NCI-H2196 treated with DMSO at 0.1 percent for 48 hours (cell line): ENCODE measurements at regions not wholly inside any gene's neighbourhood (a gene's known extent, or its start where the extent isn't known, plus 50 kb on each side); places are given as distances from the start of the nearest gene placed in this dataset.

Experiments
- DNase-seq: peaks from one replicate; lab custom pipeline; 2025; ENCODE audit not compliant: unreplicated experiment; lab: John Stamatoyannopoulos, UW

- no peak for DNase-seq
These were observed 230.8 kb upstream of the CST7 start for GRCh38 chr20:24718277-24718676.

- DNase-seq = no peak
These were observed 230.4 kb upstream of the CST7 start for GRCh38 chr20:24718696-24719095.

- DNase-seq = no peak
These were observed 228.1 kb upstream of the CST7 start for GRCh38 chr20:24720957-24721356.

- no peak for DNase-seq
These were observed 227.0 kb upstream of the CST7 start for GRCh38 chr20:24721891-24722568.

- DNase-seq = no peak
These were observed 226.5 kb upstream of the CST7 start for GRCh38 chr20:24722586-24722985.

- no peak for DNase-seq
These were observed 225.9 kb upstream of the CST7 start for GRCh38 chr20:24723186-24723585.

GRCh38 chr20:24723647-24724352 is 225.3 kb upstream of the CST7 start:
- no peak for DNase-seq

GRCh38 chr20:24724982-24725533 is 224.0 kb upstream of the CST7 start:
- no peak for DNase-seq

GRCh38 chr20:24727795-24728194 is 221.3 kb upstream of the CST7 start:
- no peak for DNase-seq

- DNase-seq = no peak
These were observed 219.0 kb upstream of the CST7 start for GRCh38 chr20:24729896-24730605.

- no peak for DNase-seq
These were observed 218.3 kb upstream of the CST7 start for GRCh38 chr20:24730750-24731149.

GRCh38 chr20:24731312-24731711 is 217.8 kb upstream of the CST7 start:
- DNase-seq = no peak

- no peak for DNase-seq
These were observed 217.0 kb upstream of the CST7 start for GRCh38 chr20:24732076-24732475.

GRCh38 chr20:24732599-24732998 is 216.5 kb upstream of the CST7 start:
- DNase-seq = no peak

GRCh38 chr20:24733416-24733815 is 215.7 kb upstream of the CST7 start:
- DNase-seq = no peak

GRCh38 chr20:24734139-24734538 is 214.9 kb upstream of the CST7 start:
- no peak for DNase-seq

- DNase-seq = no peak
These were observed 213.8 kb upstream of the CST7 start for GRCh38 chr20:24735263-24735662.

GRCh38 chr20:24736131-24736843 is 212.8 kb upstream of the CST7 start:
- DNase-seq = no peak

GRCh38 chr20:24736844-24737211 is 212.2 kb upstream of the CST7 start:
- DNase-seq = no peak

GRCh38 chr20:24737212-24737850 is 211.7 kb upstream of the CST7 start:
- no peak for DNase-seq
